Fibroblast of the aortic adventitia (primary cell): ENCODE measurements at regions not wholly inside any gene's neighbourhood (a gene's known extent, or its start where the extent isn't known, plus 50 kb on each side); places are given as distances from the start of the nearest gene placed in this dataset.

Source experiments
- DNase-seq: peaks from one replicate; pipeline ENCODE4 v3.0.0-alpha.2; 2010; ENCODE audit warnings: low read depth
- H3K4me3 ChIP-seq: 2 replicates; pipeline ENCODE4 v1.5.1; 2011; ENCODE audit warnings: low read depth, mild to moderate bottlenecking, control low read depth, low read length, moderate library complexity
- TF ChIP-seq, protein P1 (sequence below): IDR thresholded peaks from 2 replicates; pipeline ENCODE4 v1.5.1; 2011; ENCODE audit warnings: mild to moderate bottlenecking, low read length, control low read depth, inconsistent platforms; ENCODE audit not compliant: insufficient read depth

DNA sequence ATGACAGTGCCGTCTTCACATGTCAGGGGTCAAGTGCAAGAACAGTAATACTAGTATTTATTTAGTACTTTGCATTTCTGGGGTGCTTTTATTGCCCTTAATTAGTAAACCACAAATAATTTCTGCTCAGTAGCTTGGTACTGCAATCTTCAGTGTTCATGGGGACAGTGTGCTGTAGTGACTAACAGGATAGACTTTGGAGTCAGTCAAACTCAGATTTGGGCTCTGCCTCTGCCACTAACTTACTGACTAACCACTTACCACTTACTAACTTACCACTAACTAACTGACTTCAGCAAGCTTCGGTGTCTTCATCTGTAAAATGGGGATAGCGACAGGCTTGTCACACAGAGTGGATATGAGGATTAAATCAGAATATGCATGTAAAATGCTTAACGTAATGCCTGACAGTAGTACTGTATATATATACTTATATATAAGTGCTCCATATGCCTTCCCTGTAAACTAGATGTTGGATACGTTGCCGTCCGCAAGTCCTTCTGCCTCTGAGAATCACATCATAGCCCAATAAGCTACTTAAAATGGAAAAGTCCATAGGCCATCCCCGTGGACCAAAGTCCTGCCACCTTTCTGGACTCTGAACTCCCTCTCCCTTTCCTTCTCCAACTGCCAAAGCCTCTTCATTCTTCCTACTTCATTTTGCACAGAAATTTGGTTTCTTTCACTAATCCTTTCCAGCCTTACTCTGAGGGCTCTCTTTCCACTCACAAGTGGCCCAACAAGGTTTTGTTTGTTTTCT, 158.1 kb downstream of the ZIC5 start:
- no peak overlapping the region for H3K4me3 ChIP-seq
- TF ChIP-seq, protein P1, sequence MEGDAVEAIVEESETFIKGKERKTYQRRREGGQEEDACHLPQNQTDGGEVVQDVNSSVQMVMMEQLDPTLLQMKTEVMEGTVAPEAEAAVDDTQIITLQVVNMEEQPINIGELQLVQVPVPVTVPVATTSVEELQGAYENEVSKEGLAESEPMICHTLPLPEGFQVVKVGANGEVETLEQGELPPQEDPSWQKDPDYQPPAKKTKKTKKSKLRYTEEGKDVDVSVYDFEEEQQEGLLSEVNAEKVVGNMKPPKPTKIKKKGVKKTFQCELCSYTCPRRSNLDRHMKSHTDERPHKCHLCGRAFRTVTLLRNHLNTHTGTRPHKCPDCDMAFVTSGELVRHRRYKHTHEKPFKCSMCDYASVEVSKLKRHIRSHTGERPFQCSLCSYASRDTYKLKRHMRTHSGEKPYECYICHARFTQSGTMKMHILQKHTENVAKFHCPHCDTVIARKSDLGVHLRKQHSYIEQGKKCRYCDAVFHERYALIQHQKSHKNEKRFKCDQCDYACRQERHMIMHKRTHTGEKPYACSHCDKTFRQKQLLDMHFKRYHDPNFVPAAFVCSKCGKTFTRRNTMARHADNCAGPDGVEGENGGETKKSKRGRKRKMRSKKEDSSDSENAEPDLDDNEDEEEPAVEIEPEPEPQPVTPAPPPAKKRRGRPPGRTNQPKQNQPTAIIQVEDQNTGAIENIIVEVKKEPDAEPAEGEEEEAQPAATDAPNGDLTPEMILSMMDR: no peak
- no peak for DNase-seq

DNA sequence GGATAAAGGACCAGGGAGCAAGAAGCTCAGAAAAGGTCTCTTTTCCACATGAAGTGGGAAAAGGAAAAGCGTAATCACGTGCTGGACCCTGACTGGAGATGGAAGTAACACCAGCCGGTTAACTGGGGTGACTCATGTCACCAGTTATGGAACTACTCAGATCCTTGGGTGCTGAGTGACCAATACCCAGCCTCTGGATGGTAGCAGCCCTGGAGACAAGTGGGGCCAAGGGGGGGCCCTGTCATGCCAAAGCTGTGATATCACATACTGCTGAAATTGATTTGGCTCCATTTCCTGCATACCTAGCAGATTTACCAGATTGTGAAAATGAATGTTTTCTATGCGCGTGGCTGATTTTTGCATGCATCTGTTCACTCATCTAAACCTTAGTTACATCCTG, 158.9 kb downstream of the ZIC5 start:
- TF ChIP-seq, protein P1: no peak
- no peak overlapping the region for H3K4me3 ChIP-seq
- peak; percentile 3 for DNase-seq

DNA sequence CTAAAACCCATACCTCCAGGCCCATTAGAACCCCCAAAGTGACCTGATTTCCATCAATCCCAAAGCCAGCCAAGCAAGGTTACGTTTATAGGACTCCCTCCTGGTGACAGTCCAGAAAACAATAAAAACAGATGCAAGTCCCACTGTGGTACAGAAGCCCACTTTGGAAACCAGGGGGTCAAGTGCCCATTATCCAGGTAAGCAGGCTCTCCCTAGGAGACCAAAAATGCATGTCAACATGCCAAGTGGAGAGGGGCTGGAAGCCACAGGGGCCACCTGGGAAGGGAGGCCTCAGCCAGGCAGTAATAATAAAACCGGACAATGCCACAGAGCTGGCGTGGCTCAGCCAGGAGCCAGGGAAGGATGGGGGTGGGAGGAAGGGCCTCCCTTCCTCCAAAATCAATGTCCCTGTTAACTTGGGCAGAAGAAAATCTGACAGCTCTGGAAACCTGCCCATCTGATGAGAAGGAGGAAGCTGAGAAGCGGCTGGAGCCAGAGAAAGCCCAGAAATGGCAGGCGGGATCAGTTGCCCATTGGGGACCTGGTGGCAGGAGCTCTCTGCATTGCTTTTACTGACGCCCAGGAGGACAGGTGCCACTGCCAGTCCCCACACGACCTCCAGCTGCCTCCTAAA, 160.4 kb downstream of the ZIC5 start:
- TF ChIP-seq, protein P1: no peak
- no peak for DNase-seq
- H3K4me3 ChIP-seq: no peak overlapping the region

DNA sequence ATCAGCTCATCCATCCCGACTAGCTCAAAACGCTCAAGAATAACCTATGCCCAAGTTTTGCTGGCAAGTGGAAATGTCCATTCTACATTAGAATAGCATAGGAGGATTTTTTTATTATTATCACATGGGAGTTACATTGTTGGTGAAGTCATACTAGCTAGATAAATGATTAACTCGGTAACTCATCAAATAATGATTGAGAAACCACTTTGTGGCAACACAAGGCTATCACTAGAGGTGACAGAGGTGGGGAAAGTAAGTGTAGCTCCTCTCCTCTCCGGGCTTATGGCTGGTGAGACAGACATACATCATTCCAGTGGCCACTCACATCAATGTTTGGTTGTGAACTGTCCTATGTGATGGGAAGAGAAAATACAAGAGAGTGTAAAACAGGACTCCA, 161.6 kb downstream of the ZIC5 start:
- no peak overlapping the region for H3K4me3 ChIP-seq
- TF ChIP-seq, protein P1: no peak

DNA sequence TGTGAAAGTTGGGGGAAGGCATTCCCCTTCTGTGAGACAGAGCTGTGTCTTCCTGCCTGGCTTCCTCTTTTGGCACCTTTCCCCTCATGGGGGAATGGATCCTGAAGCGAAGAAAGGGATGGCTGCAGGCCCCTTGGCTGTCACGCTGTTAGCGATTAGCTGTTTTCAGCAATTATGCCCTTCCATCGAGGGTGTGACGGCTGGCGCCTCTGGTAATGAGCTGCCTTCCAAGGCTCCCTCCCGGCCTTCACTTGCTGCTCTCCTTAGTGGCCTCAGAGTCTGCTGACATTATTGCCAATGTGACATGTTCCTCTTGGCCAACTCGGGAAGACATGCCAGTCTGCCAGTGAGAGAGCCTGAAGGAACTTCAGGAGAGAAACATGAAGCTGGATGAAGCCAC, 162.1 kb downstream of the ZIC5 start:
- TF ChIP-seq, protein P1: no peak
- no peak for DNase-seq
- H3K4me3 ChIP-seq: no peak overlapping the region

More for the DNA sequence above, 161.6 kb downstream of the ZIC5 start:
- no peak for DNase-seq

DNA sequence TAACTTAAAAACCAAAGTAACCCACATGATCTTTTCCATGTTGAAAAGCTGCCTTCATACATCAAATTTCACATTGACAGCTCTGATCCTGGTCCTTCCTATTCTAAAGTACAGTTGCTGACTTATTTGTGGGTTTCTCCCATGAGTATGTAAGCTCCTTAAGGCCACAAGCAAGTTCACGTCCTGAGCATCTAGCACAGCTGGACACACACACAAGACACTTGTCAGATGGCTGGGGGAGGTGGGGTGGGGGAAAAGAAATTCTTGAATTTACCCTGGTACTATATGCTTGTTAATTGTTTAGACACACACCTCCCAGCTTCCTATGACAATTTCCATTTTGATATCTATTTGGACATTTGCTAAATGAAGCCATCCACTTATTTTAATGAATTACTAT, 162.8 kb downstream of the ZIC5 start:
- no peak overlapping the region for H3K4me3 ChIP-seq
- TF ChIP-seq, protein P1: no peak
- DNase-seq: no peak
